Kidney epithelial cell (primary cell): ENCODE measurements at regions not wholly inside any gene's neighbourhood (a gene's known extent, or its start where the extent isn't known, plus 50 kb on each side); places are given as distances from the start of the nearest gene placed in this dataset.

Experiments
- DNase-seq: peaks from one replicate; pipeline ENCODE4 v3.0.0-alpha.2; 2010; ENCODE audit warnings: low read depth
- H3K27me3 ChIP-seq: 2 replicates; pipeline ENCODE4 v1.6.0; 2011; ENCODE audit warnings: low read length; ENCODE audit not compliant: control insufficient read depth, insufficient read depth
- H3K36me3 ChIP-seq: 2 replicates; pipeline ENCODE4 v1.5.1; 2011; ENCODE audit warnings: low read length; ENCODE audit not compliant: control insufficient read depth, insufficient read depth
- H3K4me3 ChIP-seq: 2 replicates; pipeline ENCODE4 v1.5.1; 2011; ENCODE audit warnings: low read depth, mild to moderate bottlenecking, control low read depth, low read length
- TF ChIP-seq, protein P1 (sequence below): IDR thresholded peaks from 2 replicates; pipeline ENCODE4 v1.5.1; 2011; ENCODE audit warnings: mild to moderate bottlenecking, moderate library complexity, low read length, control low read depth, inconsistent platforms; ENCODE audit not compliant: insufficient read depth, poor library complexity, severe bottlenecking

GRCh38 chr6:4349931-4350330 is 214.6 kb upstream of the ECI2 start:
- Histone ChIP-seq H3K27me3 (no peaks in the 10 kb centered on the region), H3K4me3 (no peak overlapping the region), H3K36me3 (no peaks in the 10 kb centered on the region)
- no peak for DNase-seq
- TF ChIP-seq, protein P1, sequence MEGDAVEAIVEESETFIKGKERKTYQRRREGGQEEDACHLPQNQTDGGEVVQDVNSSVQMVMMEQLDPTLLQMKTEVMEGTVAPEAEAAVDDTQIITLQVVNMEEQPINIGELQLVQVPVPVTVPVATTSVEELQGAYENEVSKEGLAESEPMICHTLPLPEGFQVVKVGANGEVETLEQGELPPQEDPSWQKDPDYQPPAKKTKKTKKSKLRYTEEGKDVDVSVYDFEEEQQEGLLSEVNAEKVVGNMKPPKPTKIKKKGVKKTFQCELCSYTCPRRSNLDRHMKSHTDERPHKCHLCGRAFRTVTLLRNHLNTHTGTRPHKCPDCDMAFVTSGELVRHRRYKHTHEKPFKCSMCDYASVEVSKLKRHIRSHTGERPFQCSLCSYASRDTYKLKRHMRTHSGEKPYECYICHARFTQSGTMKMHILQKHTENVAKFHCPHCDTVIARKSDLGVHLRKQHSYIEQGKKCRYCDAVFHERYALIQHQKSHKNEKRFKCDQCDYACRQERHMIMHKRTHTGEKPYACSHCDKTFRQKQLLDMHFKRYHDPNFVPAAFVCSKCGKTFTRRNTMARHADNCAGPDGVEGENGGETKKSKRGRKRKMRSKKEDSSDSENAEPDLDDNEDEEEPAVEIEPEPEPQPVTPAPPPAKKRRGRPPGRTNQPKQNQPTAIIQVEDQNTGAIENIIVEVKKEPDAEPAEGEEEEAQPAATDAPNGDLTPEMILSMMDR = no peak

GRCh38 chr6:4349323-4349722 is 213.9 kb upstream of the ECI2 start:
- Histone ChIP-seq H3K4me3 (no peak overlapping the region), H3K36me3 (no peaks in the 10 kb centered on the region), H3K27me3 (no peaks in the 10 kb centered on the region)
- TF ChIP-seq, protein P1 = no peak
- DNase-seq = no peak

GRCh38 chr6:4348462-4349112 is 213.2 kb upstream of the ECI2 start:
- TF ChIP-seq, protein P1 = no peak
- H3K36me3 ChIP-seq = no peaks in the 10 kb centered on the region

DNA sequence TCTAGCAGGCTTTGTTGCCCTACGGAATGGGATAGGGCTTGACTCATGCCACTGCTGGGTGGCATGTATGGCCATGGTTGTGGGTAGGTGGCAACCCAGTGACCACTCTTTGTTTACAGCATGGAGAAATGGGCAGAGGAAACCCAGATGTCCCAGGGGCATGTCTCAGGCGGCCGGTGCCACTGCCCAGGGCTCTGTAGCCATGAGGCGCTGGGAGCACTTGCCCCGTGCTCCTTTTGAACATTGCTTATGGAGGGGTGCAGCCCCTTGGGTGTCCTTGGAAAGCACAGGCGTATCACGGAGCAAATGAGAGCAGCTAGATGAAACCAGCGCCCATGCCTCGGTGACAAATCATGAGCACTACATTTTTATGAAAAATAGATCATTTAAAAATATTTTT is 212.5 kb upstream of the ECI2 start:
- DNase-seq = no peak
- Histone ChIP-seq H3K36me3 (no peaks in the 10 kb centered on the region), H3K27me3 (no peaks in the 10 kb centered on the region), H3K4me3 (no peak overlapping the region)
- TF ChIP-seq, protein P1 = no peak

More at GRCh38 chr6:4348462-4349112, 213.2 kb upstream of the ECI2 start:
- DNase-seq = no peak
- Histone ChIP-seq H3K27me3 (no peaks in the 10 kb centered on the region), H3K4me3 (no peak overlapping the region)

GRCh38 chr6:4346659-4347333 is 211.4 kb upstream of the ECI2 start:
- TF ChIP-seq, protein P1 = no peak
- no peaks in the 10 kb centered on the region for H3K36me3 ChIP-seq
- H3K27me3 ChIP-seq = no peaks in the 10 kb centered on the region
- no peak for DNase-seq
- no peak overlapping the region for H3K4me3 ChIP-seq
